ENCODE measurements at regions not wholly inside any gene's neighbourhood (a gene's known extent, or its start where the extent isn't known, plus 50 kb on each side); places are given as distances from the start of the nearest gene placed in this dataset.

- no peak for DNase-seq
Measured at GRCh38 chr12:126742241-126742641, 1524.7 kb upstream of the TMEM132C start.

GRCh38 chr12:126747530-126748149 lies 1519.3 kb upstream of the TMEM132C start:
- DNase-seq: peak; percentile 10

DNA sequence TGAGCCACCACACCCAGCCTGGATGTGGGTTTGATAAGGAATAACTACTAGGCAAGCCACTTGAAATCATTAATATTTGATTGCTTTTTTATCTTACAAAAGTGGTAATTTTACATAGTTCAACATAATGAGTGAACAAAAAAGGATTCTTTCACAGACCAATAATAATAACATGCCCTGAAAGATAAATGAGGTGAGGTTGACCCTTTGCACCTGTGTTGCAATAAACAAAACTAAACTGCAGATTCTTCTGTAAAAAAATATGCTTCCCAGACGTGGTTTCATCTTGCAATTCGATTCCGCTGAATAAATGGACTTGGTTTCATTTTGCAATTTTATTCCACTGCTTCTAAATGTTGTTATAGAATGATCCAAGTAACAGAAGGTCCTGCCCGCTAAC lies 1514.9 kb upstream of the TMEM132C start:
- no peak for DNase-seq

DNA sequence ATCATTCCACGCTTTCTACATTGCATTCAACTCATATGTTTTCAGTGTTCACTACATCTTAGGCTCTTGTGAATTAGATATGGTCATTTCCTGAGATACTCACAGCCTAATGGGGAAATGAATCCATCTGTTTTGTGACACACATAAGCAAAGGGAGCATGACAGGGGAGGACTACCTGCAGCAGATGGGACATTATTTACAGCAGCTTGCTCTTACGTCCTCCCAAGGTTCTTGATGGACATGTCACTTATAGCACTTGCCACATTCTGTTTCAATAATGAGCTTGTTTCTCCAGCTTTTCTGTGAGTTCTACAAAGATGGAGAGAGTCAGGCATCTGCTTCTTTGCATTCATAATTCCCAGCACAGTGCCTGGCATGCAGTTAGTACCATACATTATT lies 1509.6 kb upstream of the TMEM132C start:
- no peak for DNase-seq

- DNase-seq: no peak
Measured at GRCh38 chr12:126760092-126760491, 1506.9 kb upstream of the TMEM132C start.

DNA sequence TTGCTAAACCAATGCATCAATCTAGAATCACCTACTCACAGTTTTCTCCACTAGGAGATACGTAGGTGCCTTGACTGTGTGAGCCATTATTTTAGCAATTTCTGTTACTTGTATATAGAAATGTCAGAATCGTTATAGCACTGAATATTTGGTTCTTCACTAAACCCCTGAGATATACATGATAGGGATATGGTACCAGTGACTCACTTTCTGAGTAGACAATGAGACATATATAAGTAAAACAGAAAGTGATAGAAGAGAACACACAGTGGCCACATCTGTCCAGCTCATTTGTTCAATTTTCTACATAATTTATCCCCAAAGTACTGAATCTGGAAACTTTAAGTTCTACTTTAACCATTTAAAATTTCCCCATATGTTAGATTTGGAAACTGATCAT lies 1505.5 kb upstream of the TMEM132C start:
- no peak for DNase-seq

GRCh38 chr12:126762150-126762549 lies 1504.8 kb upstream of the TMEM132C start:
- DNase-seq: no peak

- DNase-seq: no peak
Measured at GRCh38 chr12:126763359-126763758, 1503.6 kb upstream of the TMEM132C start.

DNA sequence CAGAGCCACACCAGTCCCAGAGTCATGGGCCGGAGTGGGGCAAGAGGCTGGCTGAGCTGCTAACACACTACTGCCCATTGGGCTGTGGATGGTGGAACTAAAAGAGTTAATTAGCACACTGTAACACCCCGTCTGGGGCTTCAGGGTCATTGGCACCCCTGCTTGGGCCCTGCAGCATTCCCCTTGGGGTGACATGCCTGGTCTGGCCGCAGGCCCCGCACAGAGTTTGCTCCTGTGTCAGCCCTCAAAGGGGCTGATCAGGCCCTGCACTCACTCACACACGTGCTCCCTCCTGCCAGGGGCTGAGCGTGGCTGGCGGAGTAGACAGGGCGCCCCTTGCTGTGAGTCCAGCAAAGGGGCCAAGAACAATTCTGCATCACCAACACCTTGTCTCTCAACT lies 1499.6 kb upstream of the TMEM132C start:
- no peak for DNase-seq

GRCh38 chr12:126768517-126768916 lies 1498.5 kb upstream of the TMEM132C start:
- DNase-seq: peak; percentile 32

DNA sequence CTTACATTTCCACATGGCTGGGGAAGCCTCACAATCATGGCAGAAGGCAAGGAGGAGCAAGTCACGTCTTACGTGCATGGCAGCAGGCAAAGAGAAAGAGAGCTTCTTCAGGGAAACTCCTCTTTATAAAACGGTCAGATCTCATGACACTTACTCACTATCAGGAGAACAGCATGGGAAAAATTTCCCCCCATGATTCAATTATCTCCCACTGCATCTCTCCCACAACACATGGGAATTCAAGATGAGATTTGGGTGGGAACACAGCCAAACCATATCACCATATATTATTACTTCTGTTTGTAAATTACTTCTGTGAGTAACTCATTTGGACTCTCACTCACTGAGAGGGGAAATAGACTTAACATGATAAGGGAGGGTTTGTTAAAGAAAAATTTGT lies 1496.8 kb upstream of the TMEM132C start:
- DNase-seq: no peak

DNA sequence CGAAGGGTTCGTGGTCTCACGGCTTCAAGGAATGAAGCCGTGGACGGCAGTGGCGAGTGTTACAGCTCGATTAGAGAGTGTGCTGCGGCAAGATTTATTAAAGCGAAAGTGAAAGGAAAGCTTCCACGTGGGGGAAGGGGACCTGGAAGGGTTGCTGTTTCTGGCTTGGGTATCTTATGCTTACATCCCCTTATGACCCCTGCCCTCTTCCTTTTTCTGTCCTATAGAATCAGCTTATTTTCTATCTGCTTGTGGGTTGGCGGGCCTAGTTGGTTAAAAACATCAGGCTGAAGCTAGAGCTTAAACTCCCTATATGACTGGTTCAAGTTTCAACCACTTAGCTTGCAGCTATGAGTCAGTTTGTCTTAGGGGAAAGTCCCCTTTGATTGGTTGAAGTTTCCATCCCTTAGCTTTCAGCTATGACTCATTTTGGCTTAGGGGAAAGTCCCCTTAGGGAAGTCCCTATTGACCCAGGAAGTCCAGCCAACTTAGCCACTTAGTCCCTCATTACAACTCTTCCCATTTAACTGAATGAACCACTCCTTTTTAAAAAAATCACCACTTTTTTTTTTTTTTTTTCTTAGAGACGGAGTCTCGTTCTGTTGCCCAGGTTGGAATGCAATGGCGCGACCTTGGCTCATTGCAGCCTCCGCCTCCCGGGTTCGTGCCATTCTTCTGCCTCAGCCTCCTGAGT lies 1494.7 kb upstream of the TMEM132C start:
- DNase-seq: peak; percentile 72

DNA sequence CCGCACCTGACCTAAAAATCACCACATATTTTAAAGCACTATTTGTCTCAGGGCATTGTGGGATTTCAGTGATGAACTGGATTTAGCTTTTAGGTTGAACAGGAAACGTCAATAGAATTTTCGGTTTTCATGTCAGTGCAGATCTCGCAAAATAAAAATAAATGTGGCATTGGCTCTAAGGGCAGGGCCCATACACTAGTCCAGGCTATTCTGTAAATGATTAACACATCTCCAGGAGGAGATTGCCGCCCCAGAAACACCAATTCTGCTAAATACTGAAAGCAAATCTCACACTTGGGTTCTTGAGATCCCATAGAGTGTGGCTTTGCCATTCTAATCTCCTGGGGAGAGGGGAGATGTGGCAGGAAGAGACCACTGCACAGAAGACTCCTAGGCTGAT lies 1494.0 kb upstream of the TMEM132C start:
- no peak for DNase-seq

DNA sequence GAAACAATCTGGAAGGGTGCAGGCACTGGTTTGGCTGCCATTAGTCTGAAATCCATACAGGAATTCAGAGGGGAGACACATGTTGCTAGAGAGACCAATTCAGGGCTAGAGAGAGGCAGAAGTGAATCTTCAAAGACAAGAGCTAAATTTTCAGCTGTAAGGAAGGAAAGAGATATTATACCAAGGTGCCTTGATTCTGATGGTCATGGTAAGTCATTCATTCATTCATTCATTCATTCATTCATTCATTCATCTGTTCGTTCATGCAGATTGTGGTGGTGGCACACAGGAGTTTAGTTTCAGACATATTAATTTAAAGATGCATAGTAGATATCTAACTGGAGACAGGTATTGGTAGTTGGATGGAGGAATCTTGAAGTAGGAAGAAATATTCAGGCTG lies 1493.5 kb upstream of the TMEM132C start:
- no peak for DNase-seq

DNA sequence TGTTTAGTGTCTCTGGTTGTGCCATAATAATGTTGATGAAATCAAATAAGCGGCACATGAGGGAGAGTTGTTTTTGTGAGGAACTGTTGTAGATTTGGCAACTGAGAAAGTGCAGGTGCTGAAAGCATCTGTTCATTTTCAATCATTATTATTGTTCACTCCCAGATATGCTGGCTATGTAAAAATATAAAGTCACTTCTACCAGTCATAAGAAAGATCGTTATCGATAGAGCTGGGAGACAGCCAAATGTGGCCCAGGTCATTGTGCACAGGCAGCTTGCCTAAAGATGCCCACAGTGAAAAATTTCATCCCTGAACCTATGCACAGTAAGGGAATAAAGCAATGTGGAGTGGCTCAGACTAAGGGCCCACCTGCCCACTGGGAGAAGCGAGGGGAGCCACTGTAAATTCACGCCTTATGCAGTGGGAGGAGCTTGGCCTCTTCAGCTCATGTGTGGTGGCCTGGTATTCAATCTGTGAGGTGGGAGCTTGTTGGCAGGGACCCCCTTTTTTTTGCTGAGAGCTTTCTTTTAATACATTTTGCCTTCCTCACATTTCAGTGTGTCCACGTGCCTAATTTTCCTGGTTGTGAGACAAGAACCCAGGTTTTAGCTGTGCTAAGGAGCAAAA lies 1490.8 kb upstream of the TMEM132C start:
- no peak for DNase-seq

- DNase-seq: no peak
Measured at GRCh38 chr12:126780343-126780742, 1486.6 kb upstream of the TMEM132C start.

GRCh38 chr12:126781593-126781992 lies 1485.4 kb upstream of the TMEM132C start:
- no peak for DNase-seq

DNA sequence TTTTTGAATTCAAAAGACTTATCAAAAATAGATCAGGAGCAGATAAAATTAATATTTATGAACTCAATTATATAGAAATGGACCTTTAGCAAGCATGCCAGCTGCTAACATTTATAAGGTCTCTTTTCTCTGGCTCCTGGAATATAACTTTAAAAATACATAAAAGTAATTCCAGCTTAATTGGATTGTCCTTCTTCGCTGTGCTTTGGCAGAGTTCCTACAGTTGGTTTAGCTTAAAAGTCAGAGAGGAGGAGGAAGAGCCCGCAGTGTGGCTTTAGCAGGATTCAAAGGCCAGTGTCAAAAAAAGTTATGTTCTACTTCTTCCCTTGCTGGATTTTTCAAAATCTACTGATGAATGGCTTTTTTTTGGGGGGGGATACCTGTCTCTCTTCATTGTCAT lies 1484.9 kb upstream of the TMEM132C start:
- DNase-seq: no peak

DNA sequence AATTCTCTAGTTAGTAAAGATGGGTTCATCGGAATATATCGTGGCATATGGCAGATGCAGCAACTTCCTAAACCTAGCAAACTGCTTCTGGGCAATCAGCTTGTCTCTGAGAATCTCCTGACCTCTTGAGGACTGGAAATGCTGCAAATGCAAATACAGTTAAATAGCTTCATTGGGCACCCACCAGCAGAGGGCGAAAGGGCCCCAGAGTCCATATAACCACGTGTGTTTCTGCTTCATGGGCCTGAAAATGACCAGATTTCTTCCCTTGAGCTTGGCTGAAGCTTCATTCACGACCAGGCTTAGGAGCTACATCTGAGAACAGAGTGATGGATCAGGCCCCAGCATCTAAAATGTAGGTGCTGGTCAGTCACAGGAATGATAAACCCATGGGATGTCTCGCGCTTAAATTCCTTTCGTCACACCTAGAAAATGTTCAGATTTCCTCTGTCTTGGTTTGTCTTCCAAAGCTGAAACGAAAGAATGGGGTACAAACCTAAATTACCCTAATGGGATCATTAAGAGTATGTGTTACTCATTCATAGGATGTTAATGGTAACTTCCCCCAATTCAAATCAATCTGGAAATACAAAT lies 1482.5 kb upstream of the TMEM132C start:
- peak; percentile 11 for DNase-seq

DNA sequence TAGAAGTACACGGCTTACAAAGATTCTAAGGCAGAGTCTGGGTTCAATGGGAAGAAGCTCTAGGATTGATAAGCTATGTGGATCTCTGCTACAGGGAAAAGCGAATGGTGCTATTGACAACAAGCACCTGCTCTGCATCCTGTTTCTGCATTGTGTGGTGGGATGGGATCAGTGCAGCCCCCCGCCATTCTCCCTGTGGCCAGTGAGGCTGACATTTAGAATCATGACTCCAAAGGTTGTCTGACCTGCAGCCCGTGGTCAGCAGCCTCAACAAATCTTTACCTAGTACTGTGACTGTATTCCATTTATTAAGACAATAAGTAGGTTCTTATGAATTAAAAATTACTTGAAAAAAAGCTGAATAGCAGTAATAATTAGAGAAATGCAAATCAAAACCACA lies 1477.0 kb upstream of the TMEM132C start:
- no peak for DNase-seq

DNA sequence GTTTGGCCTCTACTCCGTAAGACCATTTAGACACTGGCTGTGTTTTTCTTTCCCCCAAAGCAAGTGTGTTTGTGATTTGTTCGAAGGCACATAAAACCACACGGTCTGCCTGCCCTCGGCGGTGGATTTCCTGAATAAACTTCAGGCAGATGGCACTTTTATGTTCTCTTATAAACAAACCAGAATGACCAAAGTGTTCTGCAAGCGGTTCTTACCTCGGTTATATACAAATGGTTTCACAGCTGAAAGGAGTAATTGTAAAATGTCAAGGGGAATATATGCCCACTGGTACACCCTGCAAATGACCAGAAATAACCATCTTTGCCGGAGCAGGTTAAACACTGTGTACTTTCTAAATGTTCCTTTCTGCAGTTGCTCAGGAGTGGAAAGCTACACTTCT lies 1475.8 kb upstream of the TMEM132C start:
- DNase-seq: no peak

DNA sequence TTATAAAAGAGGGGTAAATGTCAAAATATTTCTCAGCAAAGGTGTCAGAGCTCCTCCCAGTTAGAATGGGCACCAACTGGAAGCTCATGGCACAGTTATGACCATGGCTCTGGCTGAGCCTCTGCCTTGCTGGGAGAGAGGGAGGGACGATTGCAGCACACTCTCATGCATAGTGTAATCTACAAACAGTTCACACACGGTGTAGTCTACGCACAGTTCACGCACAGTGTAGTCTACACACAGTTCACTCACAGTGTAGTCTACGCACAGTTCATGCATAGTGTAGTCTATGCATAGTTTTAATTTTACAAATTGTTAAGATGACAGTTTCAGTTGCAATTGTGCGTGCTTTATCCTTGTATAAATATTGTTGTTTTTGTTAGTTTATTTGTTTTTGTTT lies 1474.6 kb upstream of the TMEM132C start:
- DNase-seq: no peak

GRCh38 chr12:126797525-126797924 lies 1469.4 kb upstream of the TMEM132C start:
- DNase-seq: no peak

DNA sequence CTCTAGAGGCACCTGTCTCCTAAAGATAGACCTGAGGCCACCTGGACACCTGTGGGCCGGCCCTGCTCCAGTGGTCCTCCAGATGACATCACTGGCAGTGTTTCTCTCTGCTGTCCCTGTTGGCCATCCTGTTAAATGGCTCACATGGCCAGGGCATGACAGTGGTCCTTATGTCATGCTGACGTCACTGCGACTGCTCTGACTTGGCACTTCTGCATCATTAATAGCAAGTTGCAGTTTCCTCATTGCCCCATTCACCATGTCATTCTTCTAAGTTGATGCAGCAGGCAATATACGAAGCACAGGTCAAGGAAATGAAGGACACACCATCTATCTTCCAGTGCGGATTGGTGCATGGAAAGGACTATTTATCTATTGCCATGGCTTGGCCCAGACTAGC lies 1468.5 kb upstream of the TMEM132C start:
- no peak for DNase-seq
